Neural progenitor cell (in vitro differentiated cells): ENCODE measurements at regions not wholly inside any gene's neighbourhood (a gene's known extent, or its start where the extent isn't known, plus 50 kb on each side); places are given as distances from the start of the nearest gene placed in this dataset.

Source experiments
- EZH2 ChIP-seq: fragments of 200-600 bp; sonication (generic); IDR thresholded peaks from 2 replicates; pipeline ENCODE4 v1.6.1; 2017; ENCODE audit warnings: antibody characterized with exemption, mild to moderate bottlenecking, moderate library complexity
- TF ChIP-seq, protein P1 (sequence below): fragments of 200-600 bp; sonication (generic); IDR thresholded peaks from 2 replicates; pipeline ENCODE4 v1.5.1; 2017; ENCODE audit warnings: antibody characterized with exemption, mild to moderate bottlenecking

GRCh38 chrX:39020051-39020669 is 218.9 kb downstream of the MID1IP1 start:
- TF ChIP-seq, protein P1, sequence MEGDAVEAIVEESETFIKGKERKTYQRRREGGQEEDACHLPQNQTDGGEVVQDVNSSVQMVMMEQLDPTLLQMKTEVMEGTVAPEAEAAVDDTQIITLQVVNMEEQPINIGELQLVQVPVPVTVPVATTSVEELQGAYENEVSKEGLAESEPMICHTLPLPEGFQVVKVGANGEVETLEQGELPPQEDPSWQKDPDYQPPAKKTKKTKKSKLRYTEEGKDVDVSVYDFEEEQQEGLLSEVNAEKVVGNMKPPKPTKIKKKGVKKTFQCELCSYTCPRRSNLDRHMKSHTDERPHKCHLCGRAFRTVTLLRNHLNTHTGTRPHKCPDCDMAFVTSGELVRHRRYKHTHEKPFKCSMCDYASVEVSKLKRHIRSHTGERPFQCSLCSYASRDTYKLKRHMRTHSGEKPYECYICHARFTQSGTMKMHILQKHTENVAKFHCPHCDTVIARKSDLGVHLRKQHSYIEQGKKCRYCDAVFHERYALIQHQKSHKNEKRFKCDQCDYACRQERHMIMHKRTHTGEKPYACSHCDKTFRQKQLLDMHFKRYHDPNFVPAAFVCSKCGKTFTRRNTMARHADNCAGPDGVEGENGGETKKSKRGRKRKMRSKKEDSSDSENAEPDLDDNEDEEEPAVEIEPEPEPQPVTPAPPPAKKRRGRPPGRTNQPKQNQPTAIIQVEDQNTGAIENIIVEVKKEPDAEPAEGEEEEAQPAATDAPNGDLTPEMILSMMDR: no peak
- no peak for TF ChIP-seq EZH2
